Caco-2 (cell line): ENCODE measurements at regions not wholly inside any gene's neighbourhood (a gene's known extent, or its start where the extent isn't known, plus 50 kb on each side); places are given as distances from the start of the nearest gene placed in this dataset.

Experiments used
- BruUV-seq: library from RNA; stranded (reverse); fragments of 400-500 nt; replicated peaks from 2 replicates; lab custom pipeline; 2021; lab: Mats Ljungman, UMichigan
- CTCF ChIA-PET: fragments of 300-600 bp; sonication (Branson Sonifier 250); formaldehyde crosslinking; loops from one replicate; lab custom pipeline; 2022; ENCODE audit warnings: antibody characterized with exemption; lab: Charles Lee
- POLR2A ChIA-PET: fragments of 300-600 bp; sonication (Branson Sonifier 250); formaldehyde crosslinking; loops from one replicate; lab custom pipeline; 2022; ENCODE audit warnings: antibody characterized with exemption; lab: Charles Lee
- DNase-seq, 2 experiments: peaks; one replicate each; pipeline versions ENCODE4 v3.0.0 to v3.0.0-alpha.2; 2020 to 2022
- H3K27me3 ChIP-seq: replicated peaks from 2 replicates; pipeline ENCODE4 v1.6.0; 2011; ENCODE audit warnings: low read length; ENCODE audit not compliant: control insufficient read depth, insufficient read depth
- H3K36me3 ChIP-seq: 2 replicates; pipeline ENCODE4 v1.5.1; 2011; ENCODE audit warnings: low read length; ENCODE audit not compliant: control insufficient read depth, insufficient read depth
- H3K4me1 ChIP-seq: fragments of 250-450 bp; sonication (Bioruptor Pico); 2 replicates; pipeline ENCODE4 v1.5.1; 2020; ENCODE audit warnings: mild to moderate bottlenecking
- H3K4me3 ChIP-seq: 2 replicates; pipeline ENCODE4 v1.5.1; 2011; ENCODE audit warnings: low read depth, mild to moderate bottlenecking, control low read depth, low read length
- H3K9me3 ChIP-seq: fragments of 250-450 bp; sonication (Bioruptor Pico); 2 replicates; pipeline ENCODE4 v1.5.1; 2020; ENCODE audit warnings: mild to moderate bottlenecking, moderate library complexity
- H3K27ac Mint-ChIP-seq: one replicate; pipeline ENCODE4 v1.8.0; 2022; ENCODE audit warnings: mixed read lengths; ENCODE audit not compliant: unreplicated experiment
- H3K27me3 Mint-ChIP-seq: one replicate; pipeline ENCODE4 v1.8.0; 2022; ENCODE audit warnings: mixed read lengths; ENCODE audit not compliant: insufficient read depth, unreplicated experiment
- H3K36me3 Mint-ChIP-seq: one replicate; pipeline ENCODE4 v1.8.0; 2022; ENCODE audit warnings: mild to moderate bottlenecking, mixed read lengths; ENCODE audit not compliant: insufficient read depth, unreplicated experiment
- H3K4me1 Mint-ChIP-seq: one replicate; pipeline ENCODE4 v1.8.0; 2022; ENCODE audit warnings: low read depth, mixed read lengths; ENCODE audit not compliant: unreplicated experiment
- H3K4me3 Mint-ChIP-seq: one replicate; pipeline ENCODE4 v1.8.0; 2022; ENCODE audit warnings: mild to moderate bottlenecking, moderate library complexity, mixed read lengths; ENCODE audit not compliant: unreplicated experiment
- H3K9me3 Mint-ChIP-seq: one replicate; pipeline ENCODE4 v1.8.0; 2022; ENCODE audit warnings: mixed read lengths; ENCODE audit not compliant: unreplicated experiment
- CTCF ChIP-seq, 2 experiments: fragments of 200-600 bp in 1 of 2; IDR thresholded peaks; 1 replicate in 1 of 2; 2 replicates in 1 of 2; pipeline versions ENCODE4 v1.5.1 to v1.8.0; 2011 to 2022; ENCODE audit warnings: antibody characterized with exemption in 1 of 2, control low read depth in 1 of 2, inconsistent platforms in 1 of 2, low read depth in 1 of 2, low read length in 1 of 2, mild to moderate bottlenecking in 1 of 2, moderate library complexity in 1 of 2; ENCODE audit not compliant: insufficient read depth in 1 of 2, severe bottlenecking in 1 of 2, unreplicated experiment in 1 of 2
- intact Hi-C: fragments of 100-400 bp; cut with micrococcal nuclease; formaldehyde crosslinking; loops from one replicate; pipeline ENCODE4 v1.10.0; 2022; ENCODE audit not compliant: unreplicated experiment

- DNase-seq = no peak
- no peaks in the 10 kb centered on the region for H3K4me1 ChIP-seq
- Mint-ChIP-seq H3K9me3 (peaks cover 10% of the 10 kb centered on the region), H3K27ac (peak overlapping the region; percentile 75), H3K36me3 (no peaks in the 10 kb centered on the region), H3K27me3 (no peaks in the 10 kb centered on the region), H3K4me3 (peak overlapping the region; percentile 2), H3K4me1 (peaks cover 7% of the 10 kb centered on the region)
- no peaks in the 10 kb centered on the region for H3K36me3 ChIP-seq
- POLR2A ChIA-PET = no interaction called here
- TF ChIP-seq CTCF (IDR thresholded peaks at IDR 0.05; ENCODE audit: insufficient read depth in 1 of 2, low read depth in 1 of 2, low read length in 1 of 2, severe bottlenecking in 1 of 2, unreplicated experiment in 1 of 2) = no peak
- H3K9me3 ChIP-seq = 0 out of 2 replicates have a peak, but pooled peaks cover 4% of the 10 kb centered on the region
- no TSS peak for BruUV-seq
- CTCF ChIA-PET = no interaction called here
- intact Hi-C loops = no loop called here
- H3K27me3 ChIP-seq = no peaks in the 10 kb centered on the region
- no peak overlapping the region for H3K4me3 ChIP-seq
These were observed 334.9 kb downstream of the SOX11 start for GRCh38 chr2:6027066-6027465.

GRCh38 chr2:6031200-6031867, 339.1 kb downstream of the SOX11 start:
- ChIA-PET CTCF (no interaction called here), POLR2A (no interaction called here)
- intact Hi-C loops = no loop called here
- H3K27me3 ChIP-seq = no peaks in the 10 kb centered on the region
- H3K36me3 Mint-ChIP-seq = no peaks in the 10 kb centered on the region
- H3K36me3 ChIP-seq = no peaks in the 10 kb centered on the region
- no peaks in the 10 kb centered on the region for H3K4me1 ChIP-seq
- TF ChIP-seq CTCF (IDR thresholded peaks at IDR 0.05; ENCODE audit: insufficient read depth in 1 of 2, low read depth in 1 of 2, low read length in 1 of 2, severe bottlenecking in 1 of 2, unreplicated experiment in 1 of 2) = no peak
- peaks cover 7% of the 10 kb centered on the region for H3K4me1 Mint-ChIP-seq
- DNase-seq = no peak
- H3K9me3 ChIP-seq = 0 out of 2 replicates have a peak, but pooled peaks cover 4% of the 10 kb centered on the region
- H3K4me3 ChIP-seq = no peak overlapping the region
- peaks cover 14% of the 10 kb centered on the region for H3K9me3 Mint-ChIP-seq
- BruUV-seq = no TSS peak
- H3K4me3 Mint-ChIP-seq = no peak overlapping the region
- H3K27me3 Mint-ChIP-seq = no peaks in the 10 kb centered on the region
- H3K27ac Mint-ChIP-seq = no peak overlapping the region

- Mint-ChIP-seq H3K4me1 (peaks cover 8% of the 10 kb centered on the region), H3K36me3 (peaks cover 6% of the 10 kb centered on the region), H3K9me3 (peaks cover 25% of the 10 kb centered on the region), H3K27ac (no peak overlapping the region), H3K27me3 (no peaks in the 10 kb centered on the region), H3K4me3 (no peak overlapping the region)
- POLR2A ChIA-PET = no interaction called here
- intact Hi-C loops = no loop called here
- H3K27me3 ChIP-seq = no peaks in the 10 kb centered on the region
- CTCF ChIA-PET = no interaction called here
- no peaks in the 10 kb centered on the region for H3K36me3 ChIP-seq
- peaks cover 7% of the 10 kb centered on the region for H3K9me3 ChIP-seq
- no peak for DNase-seq
- H3K4me3 ChIP-seq = no peak overlapping the region
- H3K4me1 ChIP-seq = peaks cover 7% of the 10 kb centered on the region; the same call in 1 of the 2 replicates
- no peak for TF ChIP-seq CTCF (IDR thresholded peaks at IDR 0.05; ENCODE audit: insufficient read depth in 1 of 2, low read depth in 1 of 2, low read length in 1 of 2, severe bottlenecking in 1 of 2, unreplicated experiment in 1 of 2)
- no TSS peak for BruUV-seq
These were observed 344.0 kb downstream of the SOX11 start for GRCh38 chr2:6036211-6036610.
